IPS-18a (cell line): ENCODE measurements at regions not wholly inside any gene's neighbourhood (a gene's known extent, or its start where the extent isn't known, plus 50 kb on each side); places are given as distances from the start of the nearest gene placed in this dataset.

ENCODE experiments used
- H3K27ac ChIP-seq: one replicate; pipeline ENCODE4 v1.5.1; 2013; ENCODE audit warnings: low read length
- H3K27me3 ChIP-seq: one replicate; pipeline ENCODE4 v1.6.1; 2013; ENCODE audit warnings: mild to moderate bottlenecking, low read length; ENCODE audit not compliant: control insufficient read depth, insufficient read depth
- H3K36me3 ChIP-seq: one replicate; pipeline ENCODE4 v1.6.1; 2013; ENCODE audit warnings: low read depth, low read length; ENCODE audit not compliant: control insufficient read depth
- H3K4me1 ChIP-seq: one replicate; pipeline ENCODE4 v1.6.1; 2013; ENCODE audit warnings: low read depth, low read length; ENCODE audit not compliant: control insufficient read depth
- H3K4me3 ChIP-seq: one replicate; pipeline ENCODE4 v1.5.1; 2013; ENCODE audit warnings: low read length
- H3K9ac ChIP-seq: one replicate; pipeline ENCODE4 v1.6.1; 2013; ENCODE audit warnings: mild to moderate bottlenecking, low read length, moderate library complexity
- H3K9me3 ChIP-seq: one replicate; pipeline ENCODE4 v1.6.1; 2013; ENCODE audit warnings: low read depth, low read length; ENCODE audit not compliant: control insufficient read depth

- peaks cover 2% of the 10 kb centered on the region for H3K9me3 ChIP-seq
- peaks cover 11% of the 10 kb centered on the region for H3K4me1 ChIP-seq
- H3K27ac ChIP-seq: no peak overlapping the region
- no peaks in the 10 kb centered on the region for H3K36me3 ChIP-seq
- H3K27me3 ChIP-seq: no peaks in the 10 kb centered on the region
- no peak overlapping the region for H3K9ac ChIP-seq
- no peak overlapping the region for H3K4me3 ChIP-seq
Measured at GRCh38 chr5:115686051-115686737, 60.4 kb upstream of the TMED7 start.

- no peaks in the 10 kb centered on the region for H3K27me3 ChIP-seq
- H3K4me1 ChIP-seq: peaks cover 11% of the 10 kb centered on the region
- H3K9me3 ChIP-seq: peaks cover 2% of the 10 kb centered on the region
- H3K27ac ChIP-seq: no peak overlapping the region
- no peaks in the 10 kb centered on the region for H3K36me3 ChIP-seq
- H3K9ac ChIP-seq: no peak overlapping the region
- H3K4me3 ChIP-seq: no peak overlapping the region
Measured at GRCh38 chr5:115685490-115685889, 59.7 kb upstream of the TMED7 start.

- peaks cover 11% of the 10 kb centered on the region for H3K4me1 ChIP-seq
- H3K9me3 ChIP-seq: peaks cover 1% of the 10 kb centered on the region
- H3K27me3 ChIP-seq: no peaks in the 10 kb centered on the region
- no peak overlapping the region for H3K27ac ChIP-seq
- no peak overlapping the region for H3K4me3 ChIP-seq
- no peaks in the 10 kb centered on the region for H3K36me3 ChIP-seq
- no peak overlapping the region for H3K9ac ChIP-seq
Measured at GRCh38 chr5:115684513-115685037, 58.7 kb upstream of the TMED7 start.

GRCh38 chr5:115683081-115683480, 57.2 kb upstream of the TMED7 start:
- H3K36me3 ChIP-seq: no peaks in the 10 kb centered on the region
- H3K9me3 ChIP-seq: no peaks in the 10 kb centered on the region
- no peak overlapping the region for H3K27ac ChIP-seq
- H3K27me3 ChIP-seq: no peaks in the 10 kb centered on the region
- H3K4me3 ChIP-seq: no peak overlapping the region
- peaks cover 11% of the 10 kb centered on the region for H3K4me1 ChIP-seq
- no peak overlapping the region for H3K9ac ChIP-seq
